ENCODE measurements at regions not wholly inside any gene's neighbourhood (a gene's known extent, or its start where the extent isn't known, plus 50 kb on each side); places are given as distances from the start of the nearest gene placed in this dataset.
"Not testable (repeated sequence)": the region's sequence is repeated elsewhere in the genome, so short reads cannot be mapped to it uniquely, and the experiment has no call there.

- TF ChIP-seq, protein P1, sequence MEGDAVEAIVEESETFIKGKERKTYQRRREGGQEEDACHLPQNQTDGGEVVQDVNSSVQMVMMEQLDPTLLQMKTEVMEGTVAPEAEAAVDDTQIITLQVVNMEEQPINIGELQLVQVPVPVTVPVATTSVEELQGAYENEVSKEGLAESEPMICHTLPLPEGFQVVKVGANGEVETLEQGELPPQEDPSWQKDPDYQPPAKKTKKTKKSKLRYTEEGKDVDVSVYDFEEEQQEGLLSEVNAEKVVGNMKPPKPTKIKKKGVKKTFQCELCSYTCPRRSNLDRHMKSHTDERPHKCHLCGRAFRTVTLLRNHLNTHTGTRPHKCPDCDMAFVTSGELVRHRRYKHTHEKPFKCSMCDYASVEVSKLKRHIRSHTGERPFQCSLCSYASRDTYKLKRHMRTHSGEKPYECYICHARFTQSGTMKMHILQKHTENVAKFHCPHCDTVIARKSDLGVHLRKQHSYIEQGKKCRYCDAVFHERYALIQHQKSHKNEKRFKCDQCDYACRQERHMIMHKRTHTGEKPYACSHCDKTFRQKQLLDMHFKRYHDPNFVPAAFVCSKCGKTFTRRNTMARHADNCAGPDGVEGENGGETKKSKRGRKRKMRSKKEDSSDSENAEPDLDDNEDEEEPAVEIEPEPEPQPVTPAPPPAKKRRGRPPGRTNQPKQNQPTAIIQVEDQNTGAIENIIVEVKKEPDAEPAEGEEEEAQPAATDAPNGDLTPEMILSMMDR (conservative IDR thresholded peaks at IDR 0.05), result no peak
- H3K27ac ChIP-seq, result no peak overlapping the region
Measured at GRCh38 chr2:160816916-160817499, 323.4 kb upstream of the RBMS1 start.

DNA sequence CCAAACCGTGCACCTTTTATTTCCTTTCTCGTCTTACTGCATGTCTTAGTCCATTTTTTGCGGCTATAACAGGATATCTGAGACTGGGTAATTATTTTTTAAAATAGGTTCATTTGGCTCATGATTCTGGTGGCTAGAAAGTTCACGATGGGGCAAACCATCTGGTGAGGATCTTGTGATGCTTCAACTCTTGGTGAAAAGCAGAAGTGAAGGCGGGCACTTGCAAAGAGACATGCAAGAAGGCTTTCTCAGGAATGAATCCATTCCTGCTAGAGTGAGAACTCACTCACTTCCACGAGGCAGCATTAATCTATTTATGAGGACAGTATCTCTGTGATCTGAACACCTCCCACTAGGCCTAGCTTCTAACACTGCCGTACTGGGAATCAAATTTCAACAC is 327.1 kb upstream of the RBMS1 start:
- H3K27ac ChIP-seq, result no peak overlapping the region
- TF ChIP-seq, protein P1 (conservative IDR thresholded peaks at IDR 0.05), result no peak

GRCh38 chr2:160822006-160822405 is 328.4 kb upstream of the RBMS1 start:
- TF ChIP-seq, protein P1 (conservative IDR thresholded peaks at IDR 0.05), result no peak
- H3K27ac ChIP-seq, result no peak overlapping the region

- TF ChIP-seq, protein P1 (conservative IDR thresholded peaks at IDR 0.05), result no peak
- H3K27ac ChIP-seq, result no peak overlapping the region
Measured at GRCh38 chr2:160825433-160825832, 331.8 kb upstream of the RBMS1 start.

DNA sequence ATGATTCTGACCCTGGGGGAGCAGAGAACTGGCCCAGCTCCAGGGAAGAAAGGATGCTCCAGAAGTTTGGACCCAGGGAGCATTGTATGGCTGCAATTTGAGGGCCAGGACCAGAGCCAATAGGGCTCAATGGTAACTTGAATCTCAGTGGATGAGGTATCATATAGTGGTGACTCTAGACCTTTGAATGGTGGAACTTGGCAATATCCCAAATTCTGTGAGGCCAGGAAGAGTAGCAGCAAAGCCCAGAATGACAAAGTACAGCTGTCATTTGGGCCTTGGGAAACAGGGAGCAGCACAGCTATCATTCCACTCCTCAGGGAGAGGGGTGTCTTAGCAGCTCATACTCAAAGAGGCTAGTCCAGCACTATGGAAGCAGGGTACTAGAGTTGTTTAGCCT is 332.9 kb upstream of the RBMS1 start:
- TF ChIP-seq, protein P1 (conservative IDR thresholded peaks at IDR 0.05), result no peak
- no peak overlapping the region for H3K27ac ChIP-seq

GRCh38 chr2:160828076-160828475 is 332.2 kb upstream of the TANK start:
- H3K27ac ChIP-seq, result no peak overlapping the region
- TF ChIP-seq, protein P1 (conservative IDR thresholded peaks at IDR 0.05), result no peak

- H3K27ac ChIP-seq, result not testable (repeated sequence)
Measured at GRCh38 chr2:160832381-160832780, 327.8 kb upstream of the TANK start.

DNA sequence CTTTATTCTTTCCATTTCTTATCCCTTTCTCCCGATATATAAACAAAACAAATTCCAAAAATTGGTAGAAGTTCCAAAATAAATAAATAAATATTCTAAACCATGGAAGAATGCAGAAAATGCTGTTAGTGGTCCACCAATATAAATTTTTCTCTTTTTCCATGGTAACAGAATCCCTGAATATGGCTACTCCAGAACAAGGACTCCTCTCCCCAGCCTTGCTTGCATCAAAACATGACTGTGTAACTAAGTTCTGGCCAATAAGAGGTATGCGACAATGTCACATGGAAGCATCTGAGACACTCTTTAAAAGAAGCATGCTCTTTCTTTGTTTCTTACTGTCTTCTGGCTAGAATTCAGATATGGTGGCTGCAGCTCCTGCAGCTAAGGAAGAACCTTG is 325.1 kb upstream of the TANK start:
- H3K27ac ChIP-seq, result no peak overlapping the region
- TF ChIP-seq, protein P1 (conservative IDR thresholded peaks at IDR 0.05), result no peak
